GM21367 (cell line): ENCODE measurements at regions not wholly inside any gene's neighbourhood (a gene's known extent, or its start where the extent isn't known, plus 50 kb on each side); places are given as distances from the start of the nearest gene placed in this dataset.

Experiments
- ATAC-seq: cut with Tn5 transposase; IDR thresholded peaks from one replicate; pipeline ENCODE4 v1.9.1; 2021; ENCODE audit not compliant: unreplicated experiment

DNA sequence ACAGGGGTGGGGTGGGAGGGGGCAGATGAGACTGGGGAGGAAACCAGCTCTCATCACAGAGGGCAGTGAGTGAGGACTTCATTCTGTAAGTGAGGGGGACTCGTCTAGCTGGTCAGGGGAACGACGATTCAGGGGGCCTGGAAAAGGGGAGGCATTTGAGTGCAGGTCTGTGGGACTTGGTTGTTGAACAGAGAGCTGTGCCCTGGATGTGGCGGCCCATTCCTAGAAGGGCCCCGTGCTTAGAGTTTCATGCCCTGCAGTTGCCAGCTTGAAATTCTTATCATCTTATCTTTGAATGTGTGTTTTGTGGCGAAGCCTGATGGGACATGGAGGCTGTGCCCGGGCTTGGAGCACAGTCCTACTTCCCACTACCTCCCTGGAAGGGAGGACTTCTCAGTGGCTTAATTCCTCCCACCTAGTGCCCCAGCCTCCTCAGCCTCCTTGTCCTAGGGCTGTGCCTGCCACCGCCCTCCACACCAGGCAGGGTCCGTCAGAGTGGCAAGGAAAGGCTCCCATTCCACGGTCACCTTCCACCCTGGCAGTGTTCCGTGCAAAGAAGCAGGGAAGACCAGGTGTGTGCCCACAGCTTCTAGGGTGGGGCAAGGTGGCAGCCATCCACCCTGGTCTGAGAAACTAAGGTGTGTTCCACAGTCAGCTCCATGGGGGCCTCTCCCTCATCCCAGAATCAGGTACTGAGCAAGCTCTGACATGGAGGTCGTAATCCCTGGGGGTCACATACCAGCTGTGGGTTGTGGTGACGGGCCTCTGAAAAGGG lies 59.7 kb upstream of the LMO1 start:
- ATAC-seq, result no peak

DNA sequence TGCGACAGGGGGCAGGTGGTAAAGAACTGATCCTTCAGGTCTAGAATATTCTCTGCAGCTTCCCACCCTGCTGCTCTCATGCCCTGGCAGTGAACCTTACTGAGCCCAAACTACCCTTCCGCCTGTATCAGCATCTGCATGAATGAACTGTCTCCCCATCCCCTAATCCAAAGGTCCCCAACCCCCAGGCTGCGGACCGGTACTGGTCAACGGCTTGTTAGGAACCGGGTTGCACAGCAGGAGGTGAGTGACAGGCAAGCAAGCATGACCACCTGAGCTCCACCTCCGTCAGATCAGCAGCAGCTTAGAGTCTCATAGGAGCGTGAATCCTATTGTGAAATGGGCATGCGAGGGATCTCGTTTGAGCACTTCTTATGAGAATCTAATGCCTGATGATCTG lies 58.2 kb upstream of the LMO1 start:
- no peak for ATAC-seq

DNA sequence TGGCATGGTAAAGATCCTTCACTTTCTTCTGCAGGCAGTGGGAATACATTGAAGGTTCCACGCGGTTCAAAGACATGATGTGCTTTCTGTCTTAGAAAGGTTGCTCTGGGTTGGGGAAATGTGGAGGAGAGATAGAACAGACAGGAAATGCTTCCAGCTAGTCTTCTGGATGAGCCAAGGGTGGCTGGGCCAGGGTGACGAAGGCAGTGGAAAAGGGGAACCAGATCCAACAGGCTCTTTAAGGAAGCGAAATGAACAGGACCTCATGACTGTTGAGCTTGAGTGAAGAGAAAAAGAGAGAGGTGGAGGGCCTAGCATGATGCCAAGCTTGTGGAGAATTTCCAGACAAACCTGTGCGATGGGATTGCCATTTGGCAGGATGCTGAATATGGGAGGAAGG lies 56.4 kb upstream of the LMO1 start:
- no peak for ATAC-seq

DNA sequence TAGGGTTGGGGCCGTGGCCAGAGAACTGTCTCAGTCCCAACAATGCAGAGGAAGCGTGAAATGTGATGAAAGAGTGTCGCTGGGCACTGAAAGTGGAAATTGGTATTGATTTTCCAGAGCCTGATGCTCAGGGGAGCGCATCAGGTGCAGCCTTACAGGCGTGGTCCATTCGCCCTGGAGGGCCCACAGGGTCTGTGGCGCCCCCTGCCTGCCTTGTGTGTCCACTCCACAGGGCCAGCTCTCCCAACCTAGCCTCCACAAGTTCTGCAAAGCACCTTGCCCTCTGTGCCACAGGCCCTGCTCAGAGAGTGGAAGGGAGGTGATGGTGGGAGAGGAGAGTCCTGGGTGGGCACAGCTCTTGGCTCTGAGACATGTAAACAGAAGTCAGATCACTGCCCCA lies 54.9 kb upstream of the LMO1 start:
- no peak for ATAC-seq

DNA sequence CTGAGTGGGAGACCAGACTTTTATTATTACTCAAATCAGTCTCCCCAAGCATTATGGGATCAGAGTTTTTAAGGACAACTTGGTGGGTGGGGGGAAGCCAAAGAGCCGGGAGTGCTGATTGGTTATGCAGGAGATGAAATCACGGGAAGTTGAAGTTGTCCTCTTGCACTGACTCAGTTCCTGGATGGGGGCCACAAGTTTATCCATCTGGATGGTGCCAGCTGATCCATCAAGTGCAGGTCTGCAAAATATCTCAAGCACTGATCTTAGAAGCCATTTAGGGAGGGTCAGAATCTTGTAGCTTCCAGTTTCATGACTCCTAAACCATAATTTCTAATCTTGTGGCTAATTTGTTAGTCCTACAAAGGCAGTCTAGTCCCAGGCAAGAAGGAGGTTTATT lies 53.5 kb upstream of the LMO1 start:
- ATAC-seq, result no peak

GRCh38 chr11:8315954-8316353 lies 52.3 kb upstream of the LMO1 start:
- no peak for ATAC-seq

- no peak for ATAC-seq
Measured at GRCh38 chr11:8315463-8315862, 51.8 kb upstream of the LMO1 start.

- ATAC-seq, result no peak
Measured at GRCh38 chr11:8314916-8315315, 51.2 kb upstream of the LMO1 start.

GRCh38 chr11:8313504-8314090 lies 49.9 kb upstream of the LMO1 start:
- no peak for ATAC-seq
